ENCODE measurements at regions not wholly inside any gene's neighbourhood (a gene's known extent, or its start where the extent isn't known, plus 50 kb on each side); places are given as distances from the start of the nearest gene placed in this dataset.

- no peak for TF ChIP-seq CTCF (IDR thresholded peaks at IDR 0.05)
- TF ChIP-seq POLR2A (IDR thresholded peaks at IDR 0.05) = no peak
These were observed 292.9 kb downstream of the IKZF2 start for GRCh38 chr2:212858496-212858895.
